GM21619 (cell line): ENCODE measurements at regions not wholly inside any gene's neighbourhood (a gene's known extent, or its start where the extent isn't known, plus 50 kb on each side); places are given as distances from the start of the nearest gene placed in this dataset.

ENCODE experiments used
- ATAC-seq: cut with Tn5 transposase; IDR thresholded peaks from one replicate; pipeline ENCODE4 v1.9.1; 2021; ENCODE audit not compliant: unreplicated experiment

- no peak for ATAC-seq
Measured at GRCh38 chr5:173383711-173384110, 55.5 kb upstream of the STC2 start.

GRCh38 chr5:173378727-173379126 is 50.5 kb upstream of the STC2 start:
- no peak for ATAC-seq
